HG02610 (cell line): ENCODE measurements at regions not wholly inside any gene's neighbourhood (a gene's known extent, or its start where the extent isn't known, plus 50 kb on each side); places are given as distances from the start of the nearest gene placed in this dataset.
A peak's percentile ranks its signal among the peaks of the same experiment; 100 is the strongest.
"Not testable (repeated sequence)": the region's sequence is repeated elsewhere in the genome, so short reads cannot be mapped to it uniquely, and the experiment has no call there.

Experiments used
- ATAC-seq: cut with Tn5 transposase; IDR thresholded peaks from one replicate; pipeline ENCODE4 v1.9.1; 2021; ENCODE audit warnings: mild to moderate bottlenecking, moderate library complexity; ENCODE audit not compliant: unreplicated experiment

DNA sequence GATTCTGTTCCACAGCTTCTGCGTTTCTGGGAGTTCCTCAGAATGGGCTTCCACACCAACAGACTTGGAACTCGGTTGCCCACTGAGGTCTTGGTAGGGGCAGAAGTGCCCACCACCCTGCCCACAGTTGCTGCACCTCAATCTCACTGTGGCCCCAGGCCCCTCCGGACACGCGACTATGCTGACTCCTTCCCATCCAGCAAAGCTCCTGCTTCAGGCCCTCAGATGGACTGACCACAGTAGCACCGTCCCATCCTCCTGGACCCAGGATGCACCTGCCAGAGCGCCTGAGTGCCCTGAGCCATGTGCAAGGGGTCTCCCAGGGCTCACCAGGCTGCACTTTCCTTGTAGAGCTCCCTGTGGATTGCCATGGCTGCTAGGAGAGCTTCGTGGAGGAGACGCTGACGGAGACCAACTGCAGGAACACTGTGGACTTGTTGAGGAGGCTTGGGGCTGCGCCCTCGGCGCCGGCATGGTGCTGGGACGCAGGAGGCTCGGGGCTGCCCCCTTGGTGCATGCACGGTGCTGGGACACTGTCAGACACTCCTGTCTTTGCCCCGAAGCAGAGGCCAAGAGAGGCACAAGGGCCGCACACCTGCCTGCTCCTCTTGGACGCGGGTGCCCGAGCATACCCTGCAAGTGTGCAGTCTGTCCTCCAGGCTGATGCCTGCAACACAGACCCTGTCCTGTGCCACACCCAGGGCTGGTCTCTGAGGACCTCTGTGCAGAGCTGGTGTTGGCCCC is 201.3 kb downstream of the LIPI start:
- not testable (repeated sequence) for ATAC-seq

DNA sequence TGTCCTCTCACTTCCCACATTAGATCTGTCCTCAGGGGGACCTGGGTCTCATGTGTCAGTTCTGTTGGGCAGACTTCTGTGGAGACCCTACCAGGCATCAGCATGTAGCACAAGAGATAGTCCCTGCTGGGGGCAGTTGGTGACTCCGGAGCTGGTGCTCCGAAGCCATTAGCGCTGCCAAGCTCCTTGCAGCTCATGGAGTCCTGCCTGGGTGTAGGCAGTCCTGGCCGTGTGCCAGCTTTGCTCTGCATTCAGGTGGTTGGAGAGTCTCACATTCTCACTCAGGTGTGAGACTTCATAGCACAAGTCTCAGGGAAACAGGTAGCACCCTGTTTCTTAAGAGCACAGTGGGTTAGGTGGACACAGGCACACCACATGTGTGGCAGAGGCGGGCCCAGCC is 202.3 kb downstream of the LIPI start:
- ATAC-seq, result not testable (repeated sequence)

DNA sequence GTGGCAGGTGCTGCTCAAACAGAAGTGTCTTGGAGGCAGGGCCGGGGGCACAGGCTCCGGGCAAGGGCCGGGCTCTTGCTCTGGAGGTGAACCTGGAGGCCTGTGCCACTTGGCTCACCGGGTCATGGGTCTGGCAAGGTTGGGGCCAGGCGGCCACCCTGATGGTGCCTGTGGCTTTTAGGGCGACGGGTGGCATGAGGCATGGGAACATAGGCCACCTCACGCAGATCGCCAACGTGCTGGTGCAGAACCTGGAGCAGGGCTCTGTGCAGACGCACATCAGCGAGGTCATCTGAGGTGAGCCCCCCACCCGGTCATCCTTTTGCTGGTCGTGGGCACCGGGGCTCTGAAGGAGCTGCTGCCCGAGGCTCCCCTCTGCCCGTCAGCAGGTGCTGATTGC is 202.7 kb downstream of the LIPI start:
- not testable (repeated sequence) for ATAC-seq

DNA sequence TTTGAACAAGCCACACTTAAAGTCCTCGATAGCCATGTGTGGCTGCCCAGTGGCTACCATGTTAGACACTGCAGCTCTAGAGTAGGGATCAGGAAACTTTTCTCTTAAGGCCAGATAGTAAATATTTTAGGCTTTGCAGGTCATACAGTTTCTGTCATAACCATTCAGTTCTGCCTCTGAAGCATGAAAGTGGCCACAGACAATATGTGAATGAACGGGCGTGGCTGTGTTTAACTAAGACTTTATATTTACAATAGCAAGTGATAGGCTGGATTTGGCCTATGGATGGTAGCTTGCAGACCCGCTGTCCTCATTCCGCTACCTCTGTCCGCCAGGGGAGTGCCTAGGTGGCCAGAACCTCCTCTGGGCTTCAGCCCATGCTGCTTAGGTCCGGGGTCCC is 204.6 kb downstream of the LIPI start:
- ATAC-seq, result not testable (repeated sequence)

DNA sequence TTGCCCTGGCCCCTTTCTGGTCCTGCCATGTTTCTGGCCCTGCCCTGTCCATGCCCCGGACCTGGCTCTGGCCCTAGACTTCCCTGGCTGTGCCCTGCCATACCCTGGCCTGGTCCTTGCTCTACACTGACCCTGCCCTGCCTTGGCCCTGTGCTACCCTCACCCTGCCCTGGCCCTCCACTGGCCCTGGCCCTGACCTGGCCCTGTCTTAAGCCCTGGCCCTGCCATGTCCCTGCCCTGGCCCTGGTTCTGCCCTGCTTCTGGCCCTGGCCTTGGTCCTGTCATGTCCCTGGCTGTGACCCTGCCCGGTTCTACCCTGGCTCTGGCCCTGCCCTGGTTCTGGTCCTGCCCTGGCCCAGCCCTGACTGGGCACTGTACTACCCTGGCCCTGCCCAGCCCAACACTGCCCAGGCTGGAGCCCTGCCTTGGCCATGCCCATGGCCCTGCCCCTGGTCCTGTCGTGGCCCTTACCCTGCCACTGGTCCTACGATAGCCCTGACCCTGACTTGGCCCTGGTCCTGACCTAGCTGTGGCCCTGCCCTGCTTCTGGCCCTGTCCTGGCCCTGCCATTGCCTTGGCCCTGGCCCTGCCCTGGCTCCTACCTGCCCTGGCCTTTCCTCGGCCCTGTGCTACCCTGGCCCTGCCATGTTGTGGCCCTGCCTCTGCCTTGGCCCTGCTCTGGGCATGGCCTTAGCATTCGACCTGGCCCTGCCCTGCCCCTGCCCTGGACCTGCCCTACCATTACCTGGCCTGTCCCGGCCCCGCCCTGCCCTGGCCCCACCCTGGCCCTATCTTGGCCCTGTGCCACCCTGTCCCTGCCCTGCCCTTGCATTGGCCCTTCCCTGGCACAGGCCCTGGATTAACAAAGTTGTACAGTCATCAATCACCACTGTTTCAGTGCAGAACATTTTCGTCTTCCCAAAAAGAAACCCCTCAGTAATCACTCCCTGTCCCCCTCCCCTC is 223.5 kb downstream of the LIPI start:
- ATAC-seq, result not testable (repeated sequence)

DNA sequence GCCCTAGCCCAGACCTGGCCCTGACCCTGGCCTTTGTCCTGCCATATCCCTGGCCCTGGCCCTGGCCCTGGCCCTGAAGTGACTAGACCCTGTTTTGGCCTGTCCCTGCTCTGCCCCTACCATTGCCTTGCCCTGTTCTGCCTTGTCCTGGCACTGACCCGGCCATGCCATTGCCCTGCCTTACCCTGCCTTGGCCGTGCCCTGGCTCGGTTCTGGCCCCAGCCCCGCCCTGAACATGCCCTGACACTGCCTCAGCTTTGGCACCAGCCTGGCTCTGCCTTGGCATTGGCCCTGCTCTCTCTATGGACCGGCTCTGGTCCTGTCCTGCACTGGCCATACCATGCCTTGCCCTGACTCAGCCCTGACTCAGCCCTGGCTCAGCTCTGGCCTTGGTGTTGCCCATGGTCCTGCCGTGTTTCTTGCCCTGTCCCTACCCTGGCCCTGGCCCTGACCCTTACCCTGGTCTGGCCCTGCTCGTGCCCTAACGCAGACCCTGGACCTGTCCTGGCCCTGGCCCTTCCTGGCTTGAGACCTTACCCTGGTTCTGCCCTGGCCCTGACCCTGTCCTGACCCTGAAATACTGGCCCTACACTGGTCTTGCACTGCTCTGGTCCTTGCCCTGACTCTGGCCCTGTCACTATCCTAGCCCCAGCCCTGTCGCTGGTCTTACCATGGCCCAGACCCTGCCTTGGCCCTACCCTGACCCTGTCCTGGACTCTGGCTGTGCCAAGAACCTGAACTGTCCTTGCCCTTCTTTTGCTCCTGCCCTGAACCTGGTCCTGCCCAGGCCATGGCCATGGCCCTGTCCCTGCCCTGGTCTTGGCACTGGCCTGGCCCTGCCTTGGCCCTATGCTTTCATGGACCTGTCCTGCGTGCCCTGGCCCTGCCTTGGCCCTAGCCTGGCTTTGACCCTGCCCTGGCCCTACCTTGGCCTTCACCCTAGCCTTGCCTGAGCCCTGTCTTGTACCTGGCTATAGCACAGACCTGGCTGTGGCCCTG is 224.6 kb downstream of the LIPI start:
- ATAC-seq, result not testable (repeated sequence)

DNA sequence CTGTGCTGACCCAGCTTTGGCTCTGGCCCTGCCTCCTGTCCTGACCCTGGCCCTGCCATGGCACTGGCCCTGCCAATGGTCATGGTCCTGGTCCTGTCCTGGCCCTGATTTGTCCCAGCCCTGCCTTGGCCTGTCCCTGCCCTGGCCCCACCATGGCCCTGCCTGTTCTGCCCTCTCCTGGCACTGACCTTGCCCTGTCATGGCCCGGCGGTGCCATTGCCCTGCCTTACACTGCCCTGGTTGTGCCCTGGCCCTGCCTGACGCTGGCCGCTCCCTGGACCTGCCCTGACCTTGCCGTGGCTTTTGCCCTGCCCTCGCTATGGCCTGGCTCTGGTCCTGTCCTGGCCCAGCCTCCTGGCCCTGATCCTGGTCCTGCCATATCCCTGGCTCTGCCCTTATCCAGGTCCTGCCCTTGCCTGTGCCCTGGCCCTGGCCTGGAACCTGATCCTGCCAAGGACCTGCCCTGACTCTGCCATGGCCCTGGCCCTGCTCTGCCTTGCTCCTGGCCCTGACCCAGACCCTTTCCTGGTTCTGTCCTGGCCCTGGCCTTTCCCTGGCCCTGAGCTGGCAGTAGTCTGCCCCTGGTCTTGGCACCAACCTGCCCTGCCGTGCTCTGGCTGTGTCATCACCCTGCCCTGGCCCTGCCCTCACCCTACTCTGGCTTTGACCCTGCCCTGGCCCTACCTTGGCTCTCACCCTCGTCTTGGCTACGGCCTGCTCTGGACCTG is 225.5 kb downstream of the LIPI start:
- ATAC-seq, result not testable (repeated sequence)

DNA sequence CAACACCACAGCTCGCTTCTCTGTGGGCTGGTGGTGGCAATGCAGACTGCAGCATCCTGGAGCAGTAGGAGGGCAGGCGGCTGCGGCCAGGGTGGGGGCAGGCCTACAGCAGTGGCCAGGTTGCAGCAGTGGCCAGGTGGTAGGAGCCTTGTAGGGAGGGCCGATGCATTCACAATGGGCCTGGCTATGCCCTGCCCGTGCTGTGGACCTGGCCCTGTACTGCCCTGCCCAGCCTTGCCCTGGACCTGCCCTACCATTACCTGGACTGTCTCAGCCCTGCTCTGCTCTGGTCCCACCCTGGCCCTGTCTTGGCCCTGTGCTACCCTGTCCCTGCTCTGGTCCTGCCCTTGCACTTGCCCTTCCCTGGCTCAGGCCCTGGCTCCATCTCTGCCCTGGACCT is 226.0 kb downstream of the LIPI start:
- ATAC-seq, result not testable (repeated sequence)

DNA sequence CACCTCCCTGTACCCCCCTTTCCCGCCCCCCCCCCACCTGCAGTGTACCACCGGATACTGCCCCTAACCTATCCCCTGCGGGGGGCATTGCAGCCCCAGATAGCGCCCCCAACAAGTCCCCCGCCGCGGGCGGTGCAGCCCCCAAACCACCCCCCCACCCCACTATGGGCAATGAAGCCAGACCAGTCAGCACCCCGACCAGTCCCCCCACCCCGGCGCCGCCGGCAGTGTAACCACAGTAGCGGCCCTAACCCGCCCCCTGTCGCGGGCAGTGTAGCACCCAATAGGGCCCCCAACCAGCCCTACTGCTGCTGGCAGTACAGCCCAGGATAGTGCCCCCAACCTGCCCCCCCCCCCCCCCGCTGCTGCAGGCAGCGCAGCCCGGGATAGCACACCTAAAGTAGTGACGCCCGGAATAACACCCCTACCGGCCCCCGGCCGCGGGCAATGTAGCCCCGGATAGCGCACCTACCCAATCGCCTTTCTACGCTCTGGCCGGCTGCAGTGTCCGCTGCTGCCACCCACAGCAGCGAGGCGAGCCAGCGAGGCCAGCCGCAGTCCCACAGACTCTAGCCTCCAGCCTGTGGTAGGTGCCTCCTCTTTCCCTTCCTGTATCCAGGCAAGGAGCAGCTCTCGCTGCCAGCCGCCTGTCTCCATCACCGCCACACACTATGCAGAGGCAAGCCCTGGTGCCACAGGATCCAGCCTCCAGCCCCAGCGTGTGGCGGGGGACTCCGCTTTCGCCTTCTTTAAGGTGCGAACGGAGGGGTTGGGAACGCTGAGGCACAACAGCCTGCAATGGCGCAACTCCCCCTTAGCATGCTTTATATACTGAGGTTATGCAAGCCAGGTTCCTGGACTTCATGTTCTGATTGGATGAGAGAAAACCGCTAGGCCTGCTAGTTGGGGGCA is 229.3 kb downstream of the LIPI start:
- ATAC-seq, result not testable (repeated sequence)

DNA sequence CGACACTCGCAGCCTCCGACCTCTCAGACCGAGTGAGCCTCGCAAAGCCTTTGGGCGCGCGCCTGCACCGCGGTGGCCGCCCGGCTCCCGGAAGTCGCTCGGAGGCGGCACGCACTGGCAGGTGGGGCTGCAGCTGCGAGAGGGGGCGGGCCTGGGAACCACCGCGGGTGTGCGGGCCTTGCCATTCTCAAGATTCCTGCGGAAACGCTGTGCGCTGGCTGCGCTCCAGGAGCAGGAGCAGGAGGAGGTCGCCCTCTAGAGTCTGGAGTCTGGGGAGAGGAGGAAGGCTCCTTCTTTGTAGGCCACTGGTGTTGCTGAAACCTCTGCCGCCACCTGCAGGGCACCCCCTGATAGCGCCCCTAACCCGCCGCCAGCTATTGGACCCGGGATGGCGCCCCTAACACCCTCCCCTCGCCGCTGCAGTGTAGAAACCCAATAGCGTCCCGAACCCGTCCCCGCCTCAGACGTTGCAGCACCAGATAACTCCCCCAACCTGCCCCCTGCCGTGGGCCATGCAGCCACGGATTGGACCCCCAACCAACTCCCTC is 230.6 kb downstream of the LIPI start:
- ATAC-seq, result peak; percentile 92

DNA sequence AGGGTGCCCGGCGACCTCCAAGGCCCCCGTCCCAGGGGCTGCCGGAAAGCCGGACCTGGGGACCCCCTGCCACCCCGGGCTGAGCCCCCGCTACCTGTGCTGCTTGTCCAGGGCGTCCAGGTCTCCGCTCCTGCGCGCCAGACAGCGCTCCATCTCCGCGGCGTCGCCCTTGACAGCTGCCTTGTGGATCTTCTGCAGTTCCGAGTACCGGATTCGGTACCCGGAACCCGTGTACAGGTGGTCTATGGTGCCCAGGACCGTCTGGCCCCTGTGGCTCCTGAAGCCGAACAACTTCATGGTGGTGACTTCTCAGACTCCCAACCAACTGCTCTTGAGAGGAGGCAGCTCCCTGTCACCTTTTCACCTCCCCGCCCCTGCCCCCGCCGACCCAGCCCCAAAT is 231.1 kb downstream of the LIPI start:
- ATAC-seq, result peak; percentile 12

DNA sequence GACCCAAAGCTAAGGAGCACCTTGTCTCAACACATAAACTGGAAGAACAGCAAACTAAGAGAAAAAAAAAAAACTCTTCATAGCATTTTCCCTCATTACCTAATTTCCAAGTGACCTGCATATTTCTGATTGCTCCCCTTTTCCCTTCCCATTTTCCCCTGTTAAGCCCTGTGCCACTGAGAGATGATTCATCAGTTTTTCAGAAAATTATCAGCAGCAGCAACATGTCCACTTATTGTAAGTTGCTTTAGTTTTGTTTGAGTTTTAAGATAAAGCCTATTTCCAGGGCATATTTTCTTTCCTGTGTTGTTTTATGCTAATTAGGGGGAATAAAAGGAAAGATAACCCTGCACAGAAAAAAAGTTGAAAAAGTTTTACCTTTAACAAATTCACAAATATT is 236.2 kb downstream of the LIPI start:
- ATAC-seq, result not testable (repeated sequence)

DNA sequence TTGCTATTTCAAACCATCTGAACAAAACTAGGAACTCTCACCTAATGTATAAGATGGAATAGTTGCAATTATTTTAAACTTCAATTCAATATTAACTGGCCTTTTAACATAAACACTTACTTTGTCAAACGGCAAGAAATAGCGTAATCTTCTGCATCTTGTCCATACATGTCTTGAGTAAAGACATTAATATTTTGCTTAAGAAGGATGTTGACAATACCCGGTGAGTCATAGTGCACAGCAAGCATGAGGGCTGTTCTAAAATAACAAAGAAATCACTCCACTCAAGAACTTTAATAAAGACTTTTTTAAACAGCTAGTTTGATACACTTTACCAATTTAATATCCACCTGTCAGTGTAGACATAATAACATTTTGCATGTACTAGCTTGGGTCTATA is 240.9 kb downstream of the LIPI start:
- not testable (repeated sequence) for ATAC-seq

DNA sequence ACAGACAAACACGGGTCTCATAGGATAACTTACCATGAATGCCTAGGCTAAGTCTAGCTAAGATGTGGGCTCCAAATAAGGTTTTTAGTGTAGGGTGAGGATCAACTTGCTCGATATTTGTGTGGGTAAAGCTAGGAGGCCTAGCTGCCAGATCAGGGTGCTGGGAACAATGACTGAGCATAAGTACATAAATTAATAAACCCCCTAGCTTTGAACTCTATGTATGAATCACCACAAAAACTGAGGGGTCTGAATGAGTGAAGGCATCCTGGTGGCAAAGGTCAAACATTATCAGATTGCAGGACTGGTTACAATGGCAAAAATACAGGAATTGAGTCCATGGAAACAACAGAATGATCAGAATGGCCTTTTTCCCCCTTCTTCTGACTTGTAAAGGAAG is 241.8 kb downstream of the LIPI start:
- ATAC-seq, result not testable (repeated sequence)

DNA sequence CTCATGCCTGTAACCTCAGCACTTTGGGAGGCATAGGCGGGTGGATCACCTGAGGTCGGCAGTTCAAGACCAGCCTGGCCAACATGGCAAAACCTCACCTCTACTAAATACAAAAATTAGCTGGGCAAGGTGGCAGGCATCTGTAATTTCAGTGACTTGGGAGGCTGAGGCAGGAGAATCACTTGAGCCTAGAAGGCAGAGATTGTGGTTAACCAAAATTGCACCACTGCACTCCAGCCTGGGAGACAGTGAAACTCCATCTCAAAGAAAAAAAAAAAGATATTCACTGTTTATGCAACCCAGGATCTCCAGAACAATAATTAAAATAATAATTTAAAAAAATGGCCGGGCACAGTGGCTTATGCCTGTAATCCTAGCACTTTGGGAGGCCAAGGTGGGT is 247.5 kb downstream of the LIPI start:
- ATAC-seq, result not testable (repeated sequence)

DNA sequence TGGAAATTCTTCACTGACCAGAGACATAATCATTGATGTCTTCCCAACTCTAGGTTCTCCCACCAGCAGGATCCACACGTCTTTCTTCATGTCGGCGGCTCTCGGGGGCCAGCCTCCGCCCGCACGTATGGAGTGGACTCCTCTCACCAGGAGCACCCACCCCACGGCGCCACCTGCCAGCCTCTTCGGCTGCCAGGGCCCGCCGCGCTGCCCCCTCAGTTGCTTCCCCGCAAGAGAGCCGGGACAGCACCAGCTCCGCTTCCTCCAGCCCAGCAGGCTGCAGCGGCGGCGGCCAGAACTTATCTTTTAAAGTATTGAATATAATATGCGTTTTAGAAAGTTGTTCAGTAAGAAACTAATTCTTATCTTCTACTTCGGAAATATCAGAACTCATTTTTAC is 273.5 kb downstream of the LIPI start:
- no peak for ATAC-seq

DNA sequence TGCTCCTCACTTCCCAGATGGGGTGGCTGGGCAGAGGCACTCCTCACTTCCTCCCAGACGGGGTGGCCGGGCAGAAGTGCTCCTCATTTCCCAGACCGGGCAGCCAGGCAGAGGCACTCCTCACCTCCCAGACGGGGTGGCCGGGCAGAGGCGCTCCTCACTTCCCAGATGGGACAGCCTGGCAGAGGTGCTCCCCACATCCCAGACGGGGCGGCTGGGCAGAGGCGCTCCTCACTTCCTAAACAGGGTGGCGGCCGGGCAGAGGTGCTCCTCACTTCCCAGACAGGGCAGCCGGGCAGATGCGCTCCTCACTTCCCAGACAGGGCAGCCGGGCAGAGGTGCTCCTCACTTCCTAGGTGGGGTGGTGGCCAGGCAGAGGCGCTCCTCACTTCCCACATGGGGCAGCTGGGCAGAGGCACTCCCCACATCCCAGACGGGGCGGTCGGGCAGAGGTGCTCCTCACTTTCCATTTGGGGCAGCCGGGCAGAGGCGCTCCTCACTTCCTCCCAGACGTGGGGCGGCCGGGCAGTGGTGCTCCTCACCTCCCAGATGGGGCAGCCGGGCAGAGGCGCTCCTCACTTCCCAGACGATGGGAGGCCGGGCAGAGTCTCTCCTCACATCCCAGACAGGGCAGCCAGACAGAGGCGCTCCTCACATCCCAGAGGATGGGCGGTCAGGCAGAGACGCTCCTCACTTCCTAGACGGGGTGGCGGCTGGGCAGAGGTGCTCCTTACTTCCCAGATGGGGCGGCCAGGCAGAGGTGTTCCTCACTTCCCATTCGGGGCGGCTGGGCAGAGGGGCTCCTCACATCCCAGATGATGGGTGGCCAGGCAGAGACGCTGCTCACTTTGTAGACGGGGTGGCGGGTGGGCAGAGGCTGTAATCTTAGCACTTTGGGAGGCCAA is 274.5 kb downstream of the LIPI start:
- not testable (repeated sequence) for ATAC-seq
